SK-N-SH (cell line): ENCODE measurements at regions not wholly inside any gene's neighbourhood (a gene's known extent, or its start where the extent isn't known, plus 50 kb on each side); places are given as distances from the start of the nearest gene placed in this dataset.

ENCODE experiments used
- CTCF ChIA-PET: fragments of 300-600, 350-600 bp; formaldehyde crosslinking; extraction: SDS; loops from one replicate; lab custom pipeline; 2021; lab: Yijun Ruan, JAX
- POLR2A ChIA-PET: fragments of 350-600 bp; sonication (Branson Sonifier 250); formaldehyde crosslinking; extraction: SDS; loops from one replicate; lab custom pipeline; 2020; ENCODE audit warnings: antibody characterized with exemption, inconsistent platforms; lab: Yijun Ruan, JAX
- DNase-seq: peaks from one replicate; pipeline ENCODE4 v3.0.0; 2012
- H2AFZ ChIP-seq: fragments of 200-600 bp; sonication (generic); 2 replicates; pipeline ENCODE4 v1.8.1; 2016; ENCODE audit warnings: antibody characterized with exemption, mild to moderate bottlenecking, low read depth
- H3F3A ChIP-seq: fragments of 200-600 bp; sonication (generic); replicated peaks from 2 replicates; pipeline ENCODE3; 2016; ENCODE audit warnings: antibody characterized with exemption, mild to moderate bottlenecking; ENCODE audit not compliant: insufficient read depth
- H3K27ac ChIP-seq, 2 experiments: fragments of 200-500 bp in 1 of 2; fragments of 200-600 bp in 1 of 2; sonication (Bioruptor generic) in 1 of 2; sonication (generic), shearing (Covaris generic) in 1 of 2; 2 replicates each; pipeline versions ENCODE4 v1.5.1 to v1.6.1; 2014 to 2016; ENCODE audit warnings: low read depth in 2 of 2, inconsistent platforms in 1 of 2, low read length in 1 of 2, mild to moderate bottlenecking in 1 of 2, mixed read lengths in 1 of 2
- H3K27me3 ChIP-seq: fragments of 200-600 bp; sonication (generic), shearing (Covaris generic); 2 replicates; pipeline ENCODE4 v1.6.1; 2016; ENCODE audit warnings: mixed run types; ENCODE audit not compliant: insufficient read depth
- H3K36me3 ChIP-seq, 2 experiments: fragments of 200-500 bp in 1 of 2; fragments of 200-600 bp in 1 of 2; sonication (Bioruptor generic) in 1 of 2; sonication (generic) in 1 of 2; replicated peaks in 1 of 2; 2 replicates each; pipeline versions ENCODE3 to v1.5.1; 2014 to 2016; ENCODE audit warnings: low read length in 1 of 2, mild to moderate bottlenecking in 1 of 2; ENCODE audit not compliant: insufficient read depth in 2 of 2, control insufficient read depth in 1 of 2
- H3K4me1 ChIP-seq, 2 experiments: fragments of 200-500 bp in 1 of 2; fragments of 200-600 bp in 1 of 2; sonication (Bioruptor generic) in 1 of 2; sonication (generic), shearing (Covaris generic) in 1 of 2; 2 replicates each; pipeline versions ENCODE4 v1.5.1 to v1.6.1; 2014 to 2016; ENCODE audit warnings: low read depth in 1 of 2, low read length in 1 of 2, mixed run types in 1 of 2; ENCODE audit not compliant: insufficient read depth in 2 of 2, control insufficient read depth in 1 of 2
- H3K4me2 ChIP-seq: fragments of 200-600 bp; sonication (generic), shearing (Covaris generic); 2 replicates; pipeline ENCODE4 v1.6.1; 2017; ENCODE audit warnings: mixed run types
- H3K4me3 ChIP-seq, 2 experiments: fragments of 200-500 bp in 1 of 2; fragments of 200-600 bp in 1 of 2; sonication (Bioruptor generic) in 1 of 2; sonication (generic), shearing (Covaris generic) in 1 of 2; 2 replicates each; pipeline versions ENCODE4 v1.5.1 to v1.8.1; 2014 to 2016; ENCODE audit warnings: low read depth in 2 of 2, inconsistent platforms in 1 of 2, low read length in 1 of 2, mild to moderate bottlenecking in 1 of 2, mixed read lengths in 1 of 2, moderate library complexity in 1 of 2
- H3K79me2 ChIP-seq: fragments of 200-600 bp; sonication (generic); 2 replicates; pipeline ENCODE4 v1.8.1; 2017; ENCODE audit warnings: mild to moderate bottlenecking; ENCODE audit not compliant: insufficient read depth
- H3K9ac ChIP-seq: fragments of 200-600 bp; sonication (generic); 2 replicates; pipeline ENCODE4 v1.6.1; 2017; ENCODE audit warnings: mixed run types
- H3K9me2 ChIP-seq: fragments of 200-600 bp; sonication (generic); 2 replicates; pipeline ENCODE4 v1.6.1; 2017; ENCODE audit warnings: mixed run types
- H3K9me3 ChIP-seq: fragments of 200-600 bp; sonication (generic); 2 replicates; pipeline ENCODE4 v1.6.1; 2017; ENCODE audit warnings: mixed run types, mild to moderate bottlenecking, moderate library complexity
- H4K20me1 ChIP-seq: fragments of 200-600 bp; sonication (generic); 2 replicates; pipeline ENCODE4 v1.6.1; 2017; ENCODE audit warnings: mild to moderate bottlenecking, mixed run types; ENCODE audit not compliant: insufficient read depth
- CHD2 ChIP-seq: fragments of 150-350 bp; IDR thresholded peaks from 2 replicates; pipeline ENCODE4 v1.6.1; 2018; ENCODE audit warnings: low read length; ENCODE audit not compliant: partially characterized antibody
- EZH2phosphoT487 ChIP-seq: fragments of 200-600 bp; sonication (generic); IDR thresholded peaks from 2 replicates; pipeline ENCODE4 v1.6.1; 2017; ENCODE audit warnings: low read depth, mixed run types, mild to moderate bottlenecking, antibody characterized with exemption, moderate library complexity, borderline replicate concordance
- FOSL2 ChIP-seq: IDR thresholded peaks from 2 replicates; pipeline ENCODE4 v1.4.0; 2012; ENCODE audit warnings: low read depth, mild to moderate bottlenecking, moderate library complexity, borderline replicate concordance
- FOXM1 ChIP-seq: IDR thresholded peaks from 2 replicates; pipeline ENCODE4 v1.4.0; 2012; ENCODE audit warnings: low read depth, mild to moderate bottlenecking
- GABPA ChIP-seq: IDR thresholded peaks from 2 replicates; pipeline ENCODE4 v1.4.0; 2012; ENCODE audit warnings: low read depth, mild to moderate bottlenecking
- MEF2A ChIP-seq: IDR thresholded peaks from 2 replicates; pipeline ENCODE4 v1.4.0; 2012; ENCODE audit warnings: low read depth, borderline replicate concordance
- NRF1 ChIP-seq: IDR thresholded peaks from 2 replicates; pipeline ENCODE4 v1.6.1; 2012; ENCODE audit warnings: low read depth, mild to moderate bottlenecking, low read length
- RAD21 ChIP-seq: IDR thresholded peaks from 2 replicates; pipeline ENCODE4 v1.6.1; 2012; ENCODE audit warnings: mild to moderate bottlenecking, low read length
- RXRA ChIP-seq: IDR thresholded peaks from 2 replicates; pipeline ENCODE4 v1.4.0; 2012; ENCODE audit warnings: low read depth, mild to moderate bottlenecking, borderline replicate concordance
- SMC3 ChIP-seq: IDR thresholded peaks from 2 replicates; pipeline ENCODE4 v1.6.1; 2012; ENCODE audit warnings: low read depth, low read length, improper control_type of control experiment
- WGBS: methylation state at CpG from one replicate; pipeline ENCODE4 v1.1.6; 2017; ENCODE audit warnings: low lambda C conversion rate; 5-methylcytosine and 5-hydroxymethylcytosine counted together
- TF ChIP-seq, protein P1 (sequence below): fragments of 150-350 bp; IDR thresholded peaks from 2 replicates; pipeline ENCODE4 v1.6.1; 2017; ENCODE audit warnings: antibody characterized with exemption, low read length, low read depth, borderline replicate concordance
- TF ChIP-seq, protein P2 (sequence below): IDR thresholded peaks from 2 replicates; pipeline ENCODE4; 2012
- TF ChIP-seq, protein P3 (sequence below): IDR thresholded peaks from 2 replicates; pipeline ENCODE4 v1.4.0; 2012; ENCODE audit warnings: low read depth, borderline replicate concordance
- TF ChIP-seq, protein P4 (sequence below): IDR thresholded peaks from 2 replicates; pipeline ENCODE4 v1.6.1; 2012; ENCODE audit warnings: mild to moderate bottlenecking, low read depth, low read length, moderate library complexity
- TF ChIP-seq, protein P5 (sequence below): IDR thresholded peaks from 2 replicates; pipeline ENCODE4 v1.4.0; 2012; ENCODE audit warnings: low read depth, borderline replicate concordance

DNA sequence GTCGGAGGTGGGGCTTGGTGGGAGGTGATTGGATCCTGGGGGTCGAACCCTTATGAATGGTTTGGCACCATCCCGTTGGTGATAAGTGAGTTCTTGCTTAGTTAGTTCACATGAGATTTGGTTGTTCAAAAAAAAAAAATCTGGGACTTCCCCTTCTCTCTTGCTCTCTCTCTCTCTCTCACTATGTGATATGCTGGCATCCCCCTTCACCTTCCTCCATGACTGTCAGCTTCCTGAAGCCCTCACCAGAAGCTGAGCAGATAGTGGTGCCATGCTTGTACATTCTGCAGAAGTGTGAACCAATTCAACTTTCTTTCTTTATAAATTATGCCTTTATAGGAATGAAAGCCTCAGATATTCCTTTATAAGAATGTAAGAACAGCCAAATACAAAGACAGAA lies 269.7 kb upstream of the APCDD1 start:
- Histone ChIP-seq H3F3A (no peaks in the 10 kb centered on the region), H3K36me3 (no peaks in the 10 kb centered on the region), H3K27me3 (no peaks in the 10 kb centered on the region; the same call in 1 of the 2 replicates), H3K4me1 (no peaks in the 10 kb centered on the region), H3K79me2 (no peaks in the 10 kb centered on the region), H4K20me1 (no peaks in the 10 kb centered on the region), H3K4me3 (no peak overlapping the region), H2AFZ (no peak overlapping the region), H3K4me2 (no peak overlapping the region), H3K27ac (no peak overlapping the region), H3K9me3 (no peaks in the 10 kb centered on the region; the same call in 1 of the 2 replicates), H3K9me2 (no peaks in the 10 kb centered on the region), H3K9ac (no peak overlapping the region)
- 36% methylated on average over 3 of the region's 3 CpGs for WGBS
- TF ChIP-seq, protein P1, sequence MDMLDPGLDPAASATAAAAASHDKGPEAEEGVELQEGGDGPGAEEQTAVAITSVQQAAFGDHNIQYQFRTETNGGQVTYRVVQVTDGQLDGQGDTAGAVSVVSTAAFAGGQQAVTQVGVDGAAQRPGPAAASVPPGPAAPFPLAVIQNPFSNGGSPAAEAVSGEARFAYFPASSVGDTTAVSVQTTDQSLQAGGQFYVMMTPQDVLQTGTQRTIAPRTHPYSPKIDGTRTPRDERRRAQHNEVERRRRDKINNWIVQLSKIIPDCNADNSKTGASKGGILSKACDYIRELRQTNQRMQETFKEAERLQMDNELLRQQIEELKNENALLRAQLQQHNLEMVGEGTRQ, result no peak
- TF ChIP-seq, protein P2, sequence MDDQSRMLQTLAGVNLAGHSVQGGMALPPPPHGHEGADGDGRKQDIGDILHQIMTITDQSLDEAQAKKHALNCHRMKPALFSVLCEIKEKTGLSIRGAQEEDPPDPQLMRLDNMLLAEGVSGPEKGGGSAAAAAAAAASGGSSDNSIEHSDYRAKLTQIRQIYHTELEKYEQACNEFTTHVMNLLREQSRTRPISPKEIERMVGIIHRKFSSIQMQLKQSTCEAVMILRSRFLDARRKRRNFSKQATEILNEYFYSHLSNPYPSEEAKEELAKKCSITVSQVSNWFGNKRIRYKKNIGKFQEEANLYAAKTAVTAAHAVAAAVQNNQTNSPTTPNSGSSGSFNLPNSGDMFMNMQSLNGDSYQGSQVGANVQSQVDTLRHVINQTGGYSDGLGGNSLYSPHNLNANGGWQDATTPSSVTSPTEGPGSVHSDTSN, result no peak
- no peak for TF ChIP-seq MEF2A
- TF ChIP-seq CHD2, result no peak
- no peak for TF ChIP-seq SMC3
- no peak for TF ChIP-seq FOSL2
- TF ChIP-seq, protein P3, sequence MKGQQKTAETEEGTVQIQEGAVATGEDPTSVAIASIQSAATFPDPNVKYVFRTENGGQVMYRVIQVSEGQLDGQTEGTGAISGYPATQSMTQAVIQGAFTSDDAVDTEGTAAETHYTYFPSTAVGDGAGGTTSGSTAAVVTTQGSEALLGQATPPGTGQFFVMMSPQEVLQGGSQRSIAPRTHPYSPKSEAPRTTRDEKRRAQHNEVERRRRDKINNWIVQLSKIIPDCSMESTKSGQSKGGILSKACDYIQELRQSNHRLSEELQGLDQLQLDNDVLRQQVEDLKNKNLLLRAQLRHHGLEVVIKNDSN, result no peak
- TF ChIP-seq RXRA, result no peak
- TF ChIP-seq FOXM1, result no peak
- TF ChIP-seq, protein P4, sequence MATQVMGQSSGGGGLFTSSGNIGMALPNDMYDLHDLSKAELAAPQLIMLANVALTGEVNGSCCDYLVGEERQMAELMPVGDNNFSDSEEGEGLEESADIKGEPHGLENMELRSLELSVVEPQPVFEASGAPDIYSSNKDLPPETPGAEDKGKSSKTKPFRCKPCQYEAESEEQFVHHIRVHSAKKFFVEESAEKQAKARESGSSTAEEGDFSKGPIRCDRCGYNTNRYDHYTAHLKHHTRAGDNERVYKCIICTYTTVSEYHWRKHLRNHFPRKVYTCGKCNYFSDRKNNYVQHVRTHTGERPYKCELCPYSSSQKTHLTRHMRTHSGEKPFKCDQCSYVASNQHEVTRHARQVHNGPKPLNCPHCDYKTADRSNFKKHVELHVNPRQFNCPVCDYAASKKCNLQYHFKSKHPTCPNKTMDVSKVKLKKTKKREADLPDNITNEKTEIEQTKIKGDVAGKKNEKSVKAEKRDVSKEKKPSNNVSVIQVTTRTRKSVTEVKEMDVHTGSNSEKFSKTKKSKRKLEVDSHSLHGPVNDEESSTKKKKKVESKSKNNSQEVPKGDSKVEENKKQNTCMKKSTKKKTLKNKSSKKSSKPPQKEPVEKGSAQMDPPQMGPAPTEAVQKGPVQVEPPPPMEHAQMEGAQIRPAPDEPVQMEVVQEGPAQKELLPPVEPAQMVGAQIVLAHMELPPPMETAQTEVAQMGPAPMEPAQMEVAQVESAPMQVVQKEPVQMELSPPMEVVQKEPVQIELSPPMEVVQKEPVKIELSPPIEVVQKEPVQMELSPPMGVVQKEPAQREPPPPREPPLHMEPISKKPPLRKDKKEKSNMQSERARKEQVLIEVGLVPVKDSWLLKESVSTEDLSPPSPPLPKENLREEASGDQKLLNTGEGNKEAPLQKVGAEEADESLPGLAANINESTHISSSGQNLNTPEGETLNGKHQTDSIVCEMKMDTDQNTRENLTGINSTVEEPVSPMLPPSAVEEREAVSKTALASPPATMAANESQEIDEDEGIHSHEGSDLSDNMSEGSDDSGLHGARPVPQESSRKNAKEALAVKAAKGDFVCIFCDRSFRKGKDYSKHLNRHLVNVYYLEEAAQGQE, result no peak
- no peak for TF ChIP-seq EZH2phosphoT487
- no peak for TF ChIP-seq GABPA
- no peak for TF ChIP-seq NRF1
- TF ChIP-seq, protein P5, sequence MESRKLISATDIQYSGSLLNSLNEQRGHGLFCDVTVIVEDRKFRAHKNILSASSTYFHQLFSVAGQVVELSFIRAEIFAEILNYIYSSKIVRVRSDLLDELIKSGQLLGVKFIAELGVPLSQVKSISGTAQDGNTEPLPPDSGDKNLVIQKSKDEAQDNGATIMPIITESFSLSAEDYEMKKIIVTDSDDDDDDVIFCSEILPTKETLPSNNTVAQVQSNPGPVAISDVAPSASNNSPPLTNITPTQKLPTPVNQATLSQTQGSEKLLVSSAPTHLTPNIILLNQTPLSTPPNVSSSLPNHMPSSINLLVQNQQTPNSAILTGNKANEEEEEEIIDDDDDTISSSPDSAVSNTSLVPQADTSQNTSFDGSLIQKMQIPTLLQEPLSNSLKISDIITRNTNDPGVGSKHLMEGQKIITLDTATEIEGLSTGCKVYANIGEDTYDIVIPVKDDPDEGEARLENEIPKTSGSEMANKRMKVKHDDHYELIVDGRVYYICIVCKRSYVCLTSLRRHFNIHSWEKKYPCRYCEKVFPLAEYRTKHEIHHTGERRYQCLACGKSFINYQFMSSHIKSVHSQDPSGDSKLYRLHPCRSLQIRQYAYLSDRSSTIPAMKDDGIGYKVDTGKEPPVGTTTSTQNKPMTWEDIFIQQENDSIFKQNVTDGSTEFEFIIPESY, result no peak
- no peak for TF ChIP-seq RAD21
- DNase-seq, result no peak
- CTCF ChIA-PET, result no interaction called here
- POLR2A ChIA-PET, result no interaction called here
